CD14-positive monocyte (primary cell): ENCODE measurements at regions not wholly inside any gene's neighbourhood (a gene's known extent, or its start where the extent isn't known, plus 50 kb on each side); places are given as distances from the start of the nearest gene placed in this dataset.

Experiments used
- DNase-seq, 3 donors: peaks; one replicate each; pipeline ENCODE4 v3.0.0-alpha.2; 2011 to 2022
- H2AFZ ChIP-seq: 2 replicates; pipeline ENCODE4 v1.6.0; 2012; ENCODE audit warnings: mild to moderate bottlenecking, low read depth, low read length, inconsistent platforms; ENCODE audit not compliant: insufficient read depth, poor library complexity, severe bottlenecking
- H3K27ac ChIP-seq, 2 donors: 1 replicate in 1 of 2; 2 replicates in 1 of 2; pipeline ENCODE4 v1.5.1; 2012 to 2013; ENCODE audit warnings: low read length in 2 of 2, control low read depth in 1 of 2, inconsistent platforms in 1 of 2, low read depth in 1 of 2, mild to moderate bottlenecking in 1 of 2
- H3K27me3 ChIP-seq, 2 donors: one replicate each; pipeline versions ENCODE4 v1.6.0 to v1.6.1; 2011 to 2013; ENCODE audit warnings: low read length in 2 of 2; ENCODE audit not compliant: control insufficient read depth in 2 of 2, insufficient read depth in 2 of 2
- H3K36me3 ChIP-seq, 2 donors: replicated peaks in 1 of 2; 1 replicate in 1 of 2; 2 replicates in 1 of 2; pipeline versions ENCODE4 v1.5.1 to v1.6.1; 2012 to 2013; ENCODE audit warnings: low read length in 2 of 2, control low read depth in 1 of 2, inconsistent platforms in 1 of 2, mild to moderate bottlenecking in 1 of 2; ENCODE audit not compliant: insufficient read depth in 2 of 2, control insufficient read depth in 1 of 2
- H3K4me1 ChIP-seq, 2 donors: 1 replicate in 1 of 2; 2 replicates in 1 of 2; pipeline versions ENCODE4 v1.5.1 to v1.6.1; 2012 to 2013; ENCODE audit warnings: low read length in 2 of 2, control low read depth in 1 of 2, inconsistent platforms in 1 of 2, mild to moderate bottlenecking in 1 of 2, moderate library complexity in 1 of 2; ENCODE audit not compliant: insufficient read depth in 2 of 2, control insufficient read depth in 1 of 2
- H3K4me2 ChIP-seq: replicated peaks from 2 replicates; pipeline ENCODE3; 2012; ENCODE audit warnings: low read length, moderate library complexity, mild to moderate bottlenecking; ENCODE audit not compliant: poor library complexity, severe bottlenecking; ENCODE audit errors: extremely low read depth
- H3K4me3 ChIP-seq, 3 experiments: fragments of 200-600 bp in 1 of 3; sonication (generic) in 1 of 3; replicated peaks in 1 of 3; 1 replicate in 2 of 3; 2 replicates in 1 of 3; pipeline ENCODE4 v1.5.1; 2011 to 2013; ENCODE audit warnings: low read length in 3 of 3, mild to moderate bottlenecking in 3 of 3, control low read depth in 2 of 3, low read depth in 2 of 3, inconsistent platforms in 1 of 3, moderate library complexity in 1 of 3
- H3K79me2 ChIP-seq: 2 replicates; pipeline ENCODE4 v1.6.0; 2012; ENCODE audit warnings: mild to moderate bottlenecking, control low read depth, inconsistent platforms, low read length, moderate library complexity; ENCODE audit not compliant: insufficient read depth
- H3K9ac ChIP-seq: 2 replicates; pipeline ENCODE4 v1.6.0; 2017; ENCODE audit warnings: low read length, mild to moderate bottlenecking; ENCODE audit not compliant: insufficient read depth, poor library complexity, severe bottlenecking
- H3K9me3 ChIP-seq, 2 donors: replicated peaks in 1 of 2; 1 replicate in 1 of 2; 2 replicates in 1 of 2; pipeline versions ENCODE4 v1.5.1 to v1.6.1; 2012 to 2013; ENCODE audit warnings: low read length in 2 of 2, control low read depth in 1 of 2; ENCODE audit not compliant: control insufficient read depth in 1 of 2, insufficient read depth in 1 of 2
- H4K20me1 ChIP-seq: 2 replicates; pipeline ENCODE4 v1.6.0; 2012; ENCODE audit warnings: mild to moderate bottlenecking, low read length, control low read depth, moderate library complexity; ENCODE audit not compliant: insufficient read depth
- H3K27ac Mint-ChIP-seq, 7 donors: one replicate each; pipeline ENCODE4 v1.8.0; 2020; ENCODE audit warnings: mild to moderate bottlenecking in 7 of 7, mixed read lengths in 7 of 7, moderate library complexity in 6 of 7, inconsistent platforms in 2 of 7
- H3K27me3 Mint-ChIP-seq, 3 donors: one replicate each; pipeline ENCODE4 v1.8.0; 2021 to 2022; ENCODE audit warnings: low read depth in 3 of 3, mild to moderate bottlenecking in 3 of 3, mixed read lengths in 3 of 3, moderate library complexity in 3 of 3, inconsistent platforms in 1 of 3
- H3K36me3 Mint-ChIP-seq, 2 donors: one replicate each; pipeline ENCODE4 v1.8.0; 2020; ENCODE audit warnings: mixed read lengths in 2 of 2, inconsistent platforms in 1 of 2, mild to moderate bottlenecking in 1 of 2
- H3K4me1 Mint-ChIP-seq: one replicate; pipeline ENCODE4 v1.8.0; 2020; ENCODE audit warnings: mild to moderate bottlenecking, mixed read lengths
- H3K4me3 Mint-ChIP-seq, 2 donors: one replicate each; pipeline ENCODE4 v1.8.0; 2020; ENCODE audit warnings: mild to moderate bottlenecking in 2 of 2, mixed read lengths in 2 of 2, moderate library complexity in 1 of 2
- H3K9me3 Mint-ChIP-seq, 7 donors: one replicate each; pipeline ENCODE4 v1.8.0; 2020 to 2022; ENCODE audit warnings: mixed read lengths in 7 of 7, mild to moderate bottlenecking in 6 of 7, moderate library complexity in 6 of 7, inconsistent platforms in 2 of 7
- CTCF ChIP-seq: fragments of 200-600 bp; IDR thresholded peaks from one replicate; pipeline ENCODE4 v1.8.0; 2022; ENCODE audit warnings: antibody characterized with exemption, mild to moderate bottlenecking
- WGBS: methylation state at CpG from one replicate; pipeline ENCODE4 v1.1.5; 2013; ENCODE audit warnings: missing lambda C conversion rate; ENCODE audit not compliant: insufficient coverage; 5-methylcytosine and 5-hydroxymethylcytosine counted together
- intact Hi-C, 2 donors: fragments of 100-400 bp; cut with micrococcal nuclease; formaldehyde crosslinking; loops; one replicate each; pipeline versions ENCODE4 v1.15.0 to v1.15.1; 2023

GRCh38 chr16:66135838-66136237 is 230.7 kb upstream of the CDH5 start:
- Histone ChIP-seq H4K20me1 (no peaks in the 10 kb centered on the region), H3K36me3 (no peaks in the 10 kb centered on the region), H3K4me2 (no peak overlapping the region), H2AFZ (no peak overlapping the region), H3K79me2 (no peaks in the 10 kb centered on the region), H3K9ac (no peak overlapping the region), H3K4me1 (no peaks in the 10 kb centered on the region), H3K4me3 (no peak overlapping the region), H3K9me3 (no peaks in the 10 kb centered on the region), H3K27ac (no peak overlapping the region), H3K27me3 (no peaks in the 10 kb centered on the region)
- TF ChIP-seq CTCF = no peak
- DNase-seq = no peak
- Mint-ChIP-seq H3K4me1 (peaks cover 14% of the 10 kb centered on the region), H3K27me3 (peaks cover 13 to 20% (median 14%) of the 10 kb centered on the region in 3 donors), H3K4me3 (no peak overlapping the region), H3K27ac (peak overlapping the region in 1 of 7 donors; percentile 2), H3K36me3 (no peaks in the 10 kb centered on the region), H3K9me3 (no peaks in the 10 kb centered on the region)
- WGBS = 83% methylated on average over 3 of the region's 5 CpGs
- intact Hi-C loops = no loop called here

DNA sequence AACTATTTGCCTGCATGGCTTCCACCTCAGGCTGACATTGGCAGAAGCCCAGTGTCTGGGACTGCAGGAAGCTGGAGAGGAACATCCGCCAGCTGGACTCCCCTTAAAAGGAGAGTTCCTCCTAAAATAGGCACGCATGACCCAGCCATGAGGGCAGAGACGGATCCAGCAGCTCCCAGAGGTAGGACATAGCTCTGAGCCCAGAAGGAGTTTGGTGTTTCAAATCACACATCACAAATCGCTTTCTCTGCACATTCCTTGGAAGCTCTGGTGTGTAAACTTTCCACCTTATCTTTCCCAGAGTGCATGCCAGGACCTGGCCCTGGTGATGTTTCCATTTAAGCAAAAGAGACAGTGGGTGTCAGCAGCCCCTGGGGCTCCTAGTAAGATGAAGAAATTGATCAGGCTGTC is 231.1 kb upstream of the CDH5 start:
- WGBS = 42% methylated on average over 4 of the region's 4 CpGs
- Mint-ChIP-seq H3K36me3 (no peaks in the 10 kb centered on the region), H3K27me3 (peaks cover 11 to 19% (median 13%) of the 10 kb centered on the region in 3 donors), H3K9me3 (no peaks in the 10 kb centered on the region), H3K4me3 (no peak overlapping the region), H3K27ac (peak overlapping the region in 1 of 7 donors; percentile 2), H3K4me1 (peaks cover 14% of the 10 kb centered on the region)
- Histone ChIP-seq H3K4me2 (no peak overlapping the region), H2AFZ (no peak overlapping the region), H3K9me3 (no peaks in the 10 kb centered on the region), H4K20me1 (no peaks in the 10 kb centered on the region), H3K27ac (no peak overlapping the region), H3K36me3 (no peaks in the 10 kb centered on the region), H3K27me3 (no peaks in the 10 kb centered on the region), H3K9ac (no peak overlapping the region), H3K79me2 (no peaks in the 10 kb centered on the region), H3K4me1 (no peaks in the 10 kb centered on the region), H3K4me3 (no peak overlapping the region)
- no peak for DNase-seq
- intact Hi-C loops = no loop called here
- no peak for TF ChIP-seq CTCF
